Smooth muscle cell (in vitro differentiated cells): ENCODE measurements at regions not wholly inside any gene's neighbourhood (a gene's known extent, or its start where the extent isn't known, plus 50 kb on each side); places are given as distances from the start of the nearest gene placed in this dataset.

Experiments used
- DNase-seq: peaks from one replicate; lab custom pipeline; 2025; ENCODE audit not compliant: unreplicated experiment; lab: John Stamatoyannopoulos, UW
- H2AFZ ChIP-seq: fragments of 200-600 bp; sonication (generic); 2 replicates; pipeline ENCODE4 v1.6.0; 2016; ENCODE audit warnings: antibody characterized with exemption, low read depth, mild to moderate bottlenecking
- H3F3A ChIP-seq: fragments of 200-600 bp; sonication (generic); 2 replicates; pipeline ENCODE4 v1.6.0; 2017; ENCODE audit warnings: antibody characterized with exemption, low read depth
- H3K27ac ChIP-seq: fragments of 200-600 bp; sonication (generic); 2 replicates; pipeline ENCODE4 v1.5.1; 2016; ENCODE audit warnings: low read depth, mild to moderate bottlenecking
- H3K27me3 ChIP-seq: fragments of 200-600 bp; sonication (generic); 2 replicates; pipeline ENCODE4 v1.6.1; 2016; ENCODE audit warnings: low read depth, mild to moderate bottlenecking
- H3K36me3 ChIP-seq: fragments of 200-600 bp; sonication (generic); 2 replicates; pipeline ENCODE4 v1.5.1; 2016; ENCODE audit warnings: low read depth
- H3K4me1 ChIP-seq: fragments of 200-600 bp; sonication (generic); 2 replicates; pipeline ENCODE4 v1.5.1; 2016; ENCODE audit warnings: low read depth
- H3K4me2 ChIP-seq: fragments of 200-600 bp; sonication (generic); 2 replicates; pipeline ENCODE4 v1.6.0; 2016; ENCODE audit warnings: mild to moderate bottlenecking
- H3K4me3 ChIP-seq: fragments of 200-600 bp; sonication (generic); 2 replicates; pipeline ENCODE4 v1.5.1; 2016; ENCODE audit warnings: mild to moderate bottlenecking
- H3K79me2 ChIP-seq: fragments of 200-600 bp; sonication (generic); 2 replicates; pipeline ENCODE4 v1.6.0; 2016; ENCODE audit warnings: low read depth, mild to moderate bottlenecking
- H3K9ac ChIP-seq: fragments of 200-600 bp; sonication (generic); 2 replicates; pipeline ENCODE4 v1.6.0; 2016; ENCODE audit warnings: low read depth
- H3K9me3 ChIP-seq: fragments of 200-600 bp; sonication (generic); replicated peaks from 2 replicates; pipeline ENCODE4 v1.5.1; 2016; ENCODE audit warnings: low read depth
- H4K20me1 ChIP-seq: fragments of 200-600 bp; sonication (generic); 2 replicates; pipeline ENCODE4 v1.6.0; 2016; ENCODE audit warnings: low read depth
- CTCF ChIP-seq: fragments of 200-600 bp; sonication (generic); IDR thresholded peaks from 2 replicates; pipeline ENCODE4 v1.5.1; 2017; ENCODE audit warnings: borderline replicate concordance, mild to moderate bottlenecking, antibody characterized with exemption; ENCODE audit not compliant: insufficient read depth, poor library complexity, severe bottlenecking
- WGBS: methylation state at CpG from one replicate; pipeline ENCODE4 v1.1.7; 2016; ENCODE audit warnings: low lambda C conversion rate; 5-methylcytosine and 5-hydroxymethylcytosine counted together

GRCh38 chr2:163210430-163210918 is 371.9 kb upstream of the KCNH7 start:
- Histone ChIP-seq H3K4me2 (no peak overlapping the region), H3K9me3 (no peaks in the 10 kb centered on the region), H3F3A (no peaks in the 10 kb centered on the region), H3K36me3 (no peaks in the 10 kb centered on the region), H3K27me3 (no peaks in the 10 kb centered on the region), H3K27ac (no peak overlapping the region), H3K4me3 (no peak overlapping the region), H2AFZ (no peak overlapping the region), H3K9ac (no peak overlapping the region), H3K4me1 (peaks cover 14% of the 10 kb centered on the region), H4K20me1 (no peaks in the 10 kb centered on the region), H3K79me2 (no peaks in the 10 kb centered on the region)
- no peak for DNase-seq
- no peak for TF ChIP-seq CTCF
- WGBS = 78% methylated on average over 1 of the region's 1 CpG

GRCh38 chr2:163207693-163208370 is 369.3 kb upstream of the KCNH7 start:
- 75% methylated on average over 2 of the region's 2 CpGs for WGBS
- TF ChIP-seq CTCF = no peak
- no peaks in the 10 kb centered on the region for H3K79me2 ChIP-seq
- no peaks in the 10 kb centered on the region for H4K20me1 ChIP-seq
- no peak overlapping the region for H3K4me3 ChIP-seq
- no peak overlapping the region for H3K9ac ChIP-seq
- H3K9me3 ChIP-seq = no peaks in the 10 kb centered on the region
- H3F3A ChIP-seq = no peaks in the 10 kb centered on the region
- no peak overlapping the region for H3K4me2 ChIP-seq
- DNase-seq = no peak
- H3K4me1 ChIP-seq = peaks cover 33% of the 10 kb centered on the region
- no peaks in the 10 kb centered on the region for H3K27me3 ChIP-seq
- H2AFZ ChIP-seq = no peak overlapping the region
- no peaks in the 10 kb centered on the region for H3K36me3 ChIP-seq
- H3K27ac ChIP-seq = no peak overlapping the region

- Histone ChIP-seq H3K36me3 (no peaks in the 10 kb centered on the region), H3K4me3 (no peak overlapping the region), H3K27ac (no peak overlapping the region), H3K4me1 (peaks cover 36% of the 10 kb centered on the region), H4K20me1 (no peaks in the 10 kb centered on the region), H3K4me2 (no peak overlapping the region), H3K9ac (no peak overlapping the region), H3K27me3 (no peaks in the 10 kb centered on the region), H3K79me2 (no peaks in the 10 kb centered on the region), H2AFZ (no peak overlapping the region), H3K9me3 (no peaks in the 10 kb centered on the region), H3F3A (no peaks in the 10 kb centered on the region)
- DNase-seq = no peak
- no peak for TF ChIP-seq CTCF
- WGBS = 79% methylated on average over 7 of the region's 7 CpGs
These were observed 367.2 kb upstream of the KCNH7 start for GRCh38 chr2:163205589-163206254.
